ENCODE measurements at regions not wholly inside any gene's neighbourhood (a gene's known extent, or its start where the extent isn't known, plus 50 kb on each side); places are given as distances from the start of the nearest gene placed in this dataset.

GRCh38 chr4:165678236-165678935, 194.7 kb upstream of the TLL1 start:
- no peak for DNase-seq

GRCh38 chr4:165678936-165679325, 194.1 kb upstream of the TLL1 start:
- DNase-seq: no peak

- no peak for DNase-seq
Observed at GRCh38 chr4:165680821-165681220, 192.2 kb upstream of the TLL1 start.

GRCh38 chr4:165682611-165683010, 190.4 kb upstream of the TLL1 start:
- DNase-seq: no peak

- no peak for DNase-seq
Observed at GRCh38 chr4:165684177-165684805, 188.7 kb upstream of the TLL1 start.

GRCh38 chr4:165686756-165687155, 186.3 kb upstream of the TLL1 start:
- DNase-seq: no peak

- DNase-seq: no peak
Observed at GRCh38 chr4:165689159-165689558, 183.9 kb upstream of the TLL1 start.

GRCh38 chr4:165692082-165692481, 181.0 kb upstream of the TLL1 start:
- no peak for DNase-seq

- DNase-seq: no peak
Observed at GRCh38 chr4:165698272-165698671, 174.8 kb upstream of the TLL1 start.

GRCh38 chr4:165699055-165699454, 174.0 kb upstream of the TLL1 start:
- DNase-seq: no peak

- DNase-seq: no peak
Observed at GRCh38 chr4:165700855-165701254, 172.2 kb upstream of the TLL1 start.

GRCh38 chr4:165707128-165707527, 165.9 kb upstream of the TLL1 start:
- DNase-seq: no peak

GRCh38 chr4:165709516-165709915, 163.5 kb upstream of the TLL1 start:
- no peak for DNase-seq

- DNase-seq: no peak
Observed at GRCh38 chr4:165709973-165710526, 163.0 kb upstream of the TLL1 start.

GRCh38 chr4:165711436-165711835, 161.6 kb upstream of the TLL1 start:
- no peak for DNase-seq

- DNase-seq: no peak
Observed at GRCh38 chr4:165711912-165712311, 161.1 kb upstream of the TLL1 start.

GRCh38 chr4:165714650-165715049, 158.4 kb upstream of the TLL1 start:
- no peak for DNase-seq

GRCh38 chr4:165715211-165715610, 157.8 kb upstream of the TLL1 start:
- no peak for DNase-seq

- DNase-seq: no peak
Observed at GRCh38 chr4:165715989-165716388, 157.0 kb upstream of the TLL1 start.

GRCh38 chr4:165716472-165716871, 156.6 kb upstream of the TLL1 start:
- no peak for DNase-seq

- DNase-seq: no peak
Observed at GRCh38 chr4:165718660-165719059, 154.4 kb upstream of the TLL1 start.

- no peak for DNase-seq
Observed at GRCh38 chr4:165720411-165721082, 152.5 kb upstream of the TLL1 start.

- no peak for DNase-seq
Observed at GRCh38 chr4:165721815-165722214, 151.2 kb upstream of the TLL1 start.
